ENCODE measurements at regions not wholly inside any gene's neighbourhood (a gene's known extent, or its start where the extent isn't known, plus 50 kb on each side); places are given as distances from the start of the nearest gene placed in this dataset.

- no peak for TF ChIP-seq MXD1 (CRISPR knock-in tag; IDR thresholded peaks at IDR 0.05; ENCODE audit: borderline replicate concordance, poor library complexity, severe bottlenecking)
- no peak for TF ChIP-seq RBM17 (IDR thresholded peaks at IDR 0.05; ENCODE audit: borderline replicate concordance, low read depth, low read length)
- TF ChIP-seq SMAD4 (CRISPR knock-in tag; conservative IDR thresholded peaks at IDR 0.05) = no peak
- TF ChIP-seq ZNF217 (CRISPR knock-in tag; IDR thresholded peaks at IDR 0.05) = no peak
- no peak for TF ChIP-seq ZNF431 (CRISPR knock-in tag; IDR thresholded peaks at IDR 0.05)
- no peak for TF ChIP-seq DDX20 (tag; IDR thresholded peaks at IDR 0.05; ENCODE audit: low read depth)
- TF ChIP-seq FOSL1 (tag; conservative IDR thresholded peaks at IDR 0.05) = no peak
- no peak for TF ChIP-seq ZNF384 (IDR thresholded peaks at IDR 0.05; ENCODE audit: low read depth, low read length)
- TF ChIP-seq ILF3 (IDR thresholded peaks at IDR 0.05; ENCODE audit: borderline replicate concordance) = no peak
- TF ChIP-seq GATAD2A (IDR thresholded peaks at IDR 0.05) = no peak
- no peak for TF ChIP-seq YBX1 (IDR thresholded peaks at IDR 0.05)
These were observed 217.5 kb downstream of the WNT5A start (continued) for GRCh38 chr3:55269636-55270035.

- H3K36me3 ChIP-seq (ENCODE audit: control insufficient read depth, insufficient read depth, low read length) = no peaks in the 10 kb centered on the region
- H3K9me3 ChIP-seq (replicated peaks; ENCODE audit: control insufficient read depth, insufficient read depth, low read depth, low read length) = no peaks in the 10 kb centered on the region
- H2AFZ ChIP-seq (ENCODE audit: low read depth, low read length) = no peak overlapping the region
- CTCF ChIA-PET (ENCODE audit: low intra/inter-chr PET ratio) = no interaction called here
- no peaks in the 10 kb centered on the region for H3K79me2 ChIP-seq (ENCODE audit: control insufficient read depth, insufficient read depth, low read length)
- intact Hi-C loops (cut with micrococcal nuclease) (no loop called here), in situ Hi-C loops (cut with MboI) (no loop called here)
- H4K20me1 ChIP-seq (replicated peaks; ENCODE audit: control insufficient read depth, insufficient read depth, low read length) = no peaks in the 10 kb centered on the region
- H3K27me3 ChIP-seq (ENCODE audit: control insufficient read depth in 2 of 2, insufficient read depth in 2 of 2, low read length in 2 of 2) = no peaks in the 10 kb centered on the region
- no TSS peak for BruUV-seq (replicated peaks)
- 0% methylated on average over 4 of the region's 4 CpGs for WGBS (ENCODE audit: insufficient coverage, low coverage, missing lambda C conversion rate)
- ATAC-seq = no peak
- DNase-seq (ENCODE audit: extremely low read depth in 1 of 4, low spot score in 3 of 4) = no peak
- no peak overlapping the region for H3K27ac ChIP-seq (ENCODE audit: extremely low read depth, low read depth, low read length)
- POLR2A ChIA-PET = no interaction called here
- H3K9me1 ChIP-seq (ENCODE audit: control insufficient read depth, insufficient read depth, low read length) = no peaks in the 10 kb centered on the region
- no peak overlapping the region for H3K9ac ChIP-seq (ENCODE audit: insufficient read depth in 1 of 2, low read depth in 2 of 2, low read length in 2 of 2)
- no peaks in the 10 kb centered on the region; a peak in 1 of 5 replicates for H3K4me1 ChIP-seq (replicated peaks in 1 of 2; ENCODE audit: control insufficient read depth in 2 of 2, insufficient read depth in 2 of 2, low read length in 2 of 2)
- no peak for FAIRE-seq
- no peak overlapping the region for H3K4me3 ChIP-seq
- H3K4me2 ChIP-seq (ENCODE audit: insufficient read depth, low read length) = no peak overlapping the region
- TF ChIP-seq MECOM (CRISPR knock-in tag; IDR thresholded peaks at IDR 0.05) (no peak), U2AF2 (optimal IDR thresholded peaks at IDR 0.05; ENCODE audit: low read depth, low read length) (no peak), SUPT5H (IDR thresholded peaks at IDR 0.05) (no peak), ZNF395 (CRISPR knock-in tag; IDR thresholded peaks at IDR 0.05) (no peak), KLF6 (CRISPR knock-in tag; IDR thresholded peaks at IDR 0.05; ENCODE audit: borderline replicate concordance) (no peak), CBFA2T3 (IDR thresholded peaks at IDR 0.05) (no peak), HLTF (IDR thresholded peaks at IDR 0.05) (no peak), ZNF695 (CRISPR knock-in tag; IDR thresholded peaks at IDR 0.05) (no peak), BCLAF1 (IDR thresholded peaks at IDR 0.05; ENCODE audit: borderline replicate concordance in 1 of 2, control insufficient read depth in 1 of 2, low read depth in 2 of 2, low read length in 1 of 2) (no peak), HCFC1 (IDR thresholded peaks at IDR 0.05; ENCODE audit: low read depth, low read length) (no peak)
These were observed 218.0 kb downstream of the WNT5A start for GRCh38 chr3:55269096-55269495.
